A549 (cell line): ENCODE measurements at regions not wholly inside any gene's neighbourhood (a gene's known extent, or its start where the extent isn't known, plus 50 kb on each side); places are given as distances from the start of the nearest gene placed in this dataset.

Source experiments
- ATAC-seq, 2 experiments: fragments of 200-7000 bp in 1 of 2; fragments of >200 bp in 1 of 2; cut with Nextera tagmentation in 1 of 2; cut with Tn5 transposase in 1 of 2; 3 replicates each; pipeline versions ENCODE4 v1.8.0 to v1.9.1; 2018 to 2020; ENCODE audit warnings: mild to moderate bottlenecking in 1 of 2, moderate library complexity in 1 of 2
- CTCF ChIA-PET: fragments of 300-600 bp; sonication (Branson Sonifier 250); formaldehyde crosslinking; extraction: SDS; loops from one replicate; lab custom pipeline; 2021; ENCODE audit warnings: antibody characterized with exemption, inconsistent platforms; lab: Yijun Ruan, JAX
- POLR2A ChIA-PET: fragments of 350-600 bp; formaldehyde crosslinking; extraction: SDS; loops from one replicate; lab custom pipeline; 2021; ENCODE audit warnings: antibody characterized with exemption, inconsistent platforms; lab: Yijun Ruan, JAX
- DNase-seq, 2 experiments: peaks; one replicate each; pipeline versions ENCODE4 v3.0.0 to v3.0.0-alpha.2; 2011 to 2016; ENCODE audit warnings: low read depth in 1 of 2, low spot score in 1 of 2
- FAIRE-seq: peaks from 2 replicates; lab custom pipeline; 2011; peaks lifted over from hg19 to GRCh38; lab: Jason Lieb, UNC
- H3K27ac ChIP-seq, 2 experiments: fragments of >200 bp; sonication (Bioruptor Twin); formaldehyde crosslinking; 3 replicates each; pipeline ENCODE4 v1.5.1; 2016 to 2017
- H3K4me1 ChIP-seq: fragments of >200 bp; sonication (Bioruptor Twin); formaldehyde crosslinking; 3 replicates; pipeline ENCODE4 v1.6.1; 2016
- H3K4me2 ChIP-seq: fragments of >200 bp; sonication (Bioruptor Twin); formaldehyde crosslinking; 3 replicates; pipeline ENCODE4 v1.6.1; 2016
- H3K4me3 ChIP-seq: fragments of >200 bp; sonication (Bioruptor Twin); formaldehyde crosslinking; 3 replicates; pipeline ENCODE4 v1.5.1; 2016
- H3K9me3 ChIP-seq: fragments of >200 bp; sonication (Bioruptor Twin); formaldehyde crosslinking; 3 replicates; pipeline ENCODE4 v1.6.1; 2016
- ATOH8 ChIP-seq: fragments of 250-450 bp; sonication (Bioruptor Pico); IDR thresholded peaks from 2 replicates; pipeline ENCODE4 v1.5.0; 2020; ENCODE audit warnings: low read depth, mild to moderate bottlenecking, moderate library complexity
- CBX2 ChIP-seq: fragments of 200-600 bp; sonication (generic); IDR thresholded peaks from 2 replicates; pipeline ENCODE4 v1.6.1; 2016; ENCODE audit warnings: low read depth, mild to moderate bottlenecking, borderline replicate concordance
- CBX8 ChIP-seq: fragments of 200-600 bp; sonication (generic); IDR thresholded peaks from 2 replicates; pipeline ENCODE4 v1.6.1; 2016
- CEBPB ChIP-seq, 2 experiments: fragments of >200 bp in 1 of 2; sonication (Bioruptor Twin) in 1 of 2; formaldehyde crosslinking in 1 of 2; IDR thresholded peaks; 2 replicates each; pipeline ENCODE4 v1.6.1; 2012 to 2016
- E2F6 ChIP-seq: IDR thresholded peaks from 2 replicates; pipeline ENCODE4 v1.6.1; 2012; ENCODE audit warnings: low read depth, borderline replicate concordance
- ESRRA ChIP-seq: fragments of 150-350 bp; IDR thresholded peaks from 2 replicates; pipeline ENCODE4 v1.6.1; 2014; ENCODE audit warnings: mild to moderate bottlenecking, low read length, borderline replicate concordance
- FOSL2 ChIP-seq, 2 experiments: fragments of 450-650 bp in 1 of 2; fragments of >200 bp in 1 of 2; sonication (Bioruptor Twin) in 1 of 2; formaldehyde crosslinking; IDR thresholded peaks; 2 replicates each; pipeline versions ENCODE4 v1.5.0 to v1.6.1; 2016 to 2020; ENCODE audit warnings: mild to moderate bottlenecking in 1 of 2, moderate library complexity in 1 of 2
- HES2 ChIP-seq: fragments of >200 bp; sonication (Bioruptor Twin); formaldehyde crosslinking; IDR thresholded peaks from 2 replicates; pipeline ENCODE4 v1.6.1; 2016
- HEYL ChIP-seq: fragments of 250-450 bp; sonication (Bioruptor Pico); IDR thresholded peaks from 2 replicates; pipeline ENCODE4 v1.8.0; 2021; ENCODE audit warnings: mild to moderate bottlenecking, moderate library complexity
- JUN ChIP-seq, 2 experiments: fragments of >200 bp; sonication (Bioruptor Twin); formaldehyde crosslinking; IDR thresholded peaks; 2 replicates in 1 of 2; 3 replicates in 1 of 2; pipeline ENCODE4 v1.6.1; 2016 to 2017
- JUNB ChIP-seq: fragments of >200 bp; sonication (Bioruptor Twin); formaldehyde crosslinking; IDR thresholded peaks from 2 replicates; pipeline ENCODE4 v1.6.1; 2016
- KDM1A ChIP-seq: fragments of 200-600 bp; sonication (generic); IDR thresholded peaks from 2 replicates; pipeline ENCODE4 v1.6.1; 2016; ENCODE audit warnings: low read depth, mild to moderate bottlenecking
- MAX ChIP-seq: IDR thresholded peaks from 2 replicates; pipeline ENCODE4 v1.6.1; 2012
- MAZ ChIP-seq: fragments of 150-350 bp; IDR thresholded peaks from 2 replicates; pipeline ENCODE4 v1.6.1; 2014; ENCODE audit warnings: antibody characterized with exemption, low read depth, low read length, borderline replicate concordance
- NFE2L2 ChIP-seq: fragments of 150-350 bp; conservative IDR thresholded peaks from 2 replicates; pipeline ENCODE4 v1.6.1; 2014; ENCODE audit warnings: low read length
- RARB ChIP-seq: fragments of 250-450 bp; sonication (Bioruptor Pico); IDR thresholded peaks from 2 replicates; pipeline ENCODE4 v1.8.0; 2021; ENCODE audit warnings: mild to moderate bottlenecking, moderate library complexity
- RCOR1 ChIP-seq: fragments of 150-350 bp; IDR thresholded peaks from 2 replicates; pipeline ENCODE4 v1.6.1; 2014; ENCODE audit warnings: antibody characterized with exemption, low read length, low read depth
- REST ChIP-seq: fragments of 200-600 bp; sonication (generic); IDR thresholded peaks from 2 replicates; pipeline ENCODE4 v1.6.1; 2016; ENCODE audit warnings: antibody characterized with exemption, mild to moderate bottlenecking, moderate library complexity
- SREBF2 ChIP-seq: fragments of 450-650 bp; IDR thresholded peaks from 2 replicates; pipeline ENCODE4 v1.6.1; 2014; ENCODE audit warnings: mild to moderate bottlenecking, moderate library complexity
- ZSCAN20 ChIP-seq: fragments of 250-450 bp; sonication (Bioruptor Pico); IDR thresholded peaks from 2 replicates; pipeline ENCODE4 v1.8.0; 2022; ENCODE audit warnings: mild to moderate bottlenecking, moderate library complexity
- WGBS: methylation state at CpG from one replicate; pipeline ENCODE4 v1.1.6; 2017; ENCODE audit errors: missing lambda C conversion rate; 5-methylcytosine and 5-hydroxymethylcytosine counted together

- peaks cover 4% of the 10 kb centered on the region; the same call in 1 of the 3 replicates for H3K9me3 ChIP-seq
- WGBS: 0% methylated on average over 1 of the region's 1 CpG
- no peak overlapping the region for H3K4me2 ChIP-seq
- H3K4me3 ChIP-seq: no peak overlapping the region
- ChIA-PET POLR2A (no interaction called here), CTCF (no interaction called here)
- no peak for FAIRE-seq
- H3K27ac ChIP-seq: no peak overlapping the region
- no peak for TF ChIP-seq KDM1A
- TF ChIP-seq NFE2L2: no peak
- TF ChIP-seq HEYL (CRISPR knock-in tag): no peak
- TF ChIP-seq RCOR1: no peak
- no peak for TF ChIP-seq E2F6
- no peak for TF ChIP-seq CEBPB (IDR thresholded peaks at IDR 0.05)
- no peak for TF ChIP-seq MAX
- TF ChIP-seq CBX2: no peak
- TF ChIP-seq ATOH8 (CRISPR knock-in tag): no peak
- TF ChIP-seq REST: no peak
- no peak for TF ChIP-seq ESRRA
- TF ChIP-seq RARB (CRISPR knock-in tag): no peak
- no peak for TF ChIP-seq MAZ
- TF ChIP-seq SREBF2: no peak
- no peak for TF ChIP-seq JUN (IDR thresholded peaks at IDR 0.05)
- no peak for TF ChIP-seq FOSL2 (IDR thresholded peaks at IDR 0.05)
- no peak for TF ChIP-seq FOSL2 (CRISPR knock-in tag; IDR thresholded peaks at IDR 0.05)
- no peak for TF ChIP-seq JUNB
- no peak for TF ChIP-seq HES2
- H3K4me1 ChIP-seq: no peaks in the 10 kb centered on the region
- DNase-seq: no peak
- no peak for ATAC-seq
Measured at GRCh38 chr3:76054404-76054803, 269.1 kb upstream of the ZNF717 start.

GRCh38 chr3:76061654-76062053 lies 276.3 kb upstream of the ZNF717 start:
- FAIRE-seq (no peak), ATAC-seq (no peak), DNase-seq (no peak)
- Histone ChIP-seq H3K4me3 (no peak overlapping the region), H3K4me2 (no peak overlapping the region), H3K27ac (no peak overlapping the region), H3K4me1 (no peaks in the 10 kb centered on the region), H3K9me3 (peaks cover 4% of the 10 kb centered on the region; the same call in 1 of the 3 replicates)
- 13% methylated on average over 3 of the region's 3 CpGs for WGBS
- no peak for TF ChIP-seq CBX8
- no peak for TF ChIP-seq ZSCAN20 (CRISPR knock-in tag)
- ChIA-PET POLR2A (no interaction called here), CTCF (no interaction called here)
